H1 (cell line): ENCODE measurements at regions not wholly inside any gene's neighbourhood (a gene's known extent, or its start where the extent isn't known, plus 50 kb on each side); places are given as distances from the start of the nearest gene placed in this dataset.
A peak's percentile ranks its signal among the peaks of the same experiment; 100 is the strongest.

ENCODE experiments used
- CTCF ChIA-PET: fragments of 300-600 bp; sonication (Branson Sonifier 250); formaldehyde crosslinking; loops from one replicate; lab custom pipeline; 2021; ENCODE audit not compliant: partially characterized antibody; lab: Charles Lee
- POLR2A ChIA-PET: fragments of 300-600 bp; sonication (Branson Sonifier 250); formaldehyde crosslinking; loops from one replicate; lab custom pipeline; 2021; ENCODE audit warnings: inconsistent platforms; ENCODE audit not compliant: partially characterized antibody; lab: Charles Lee
- DNase-seq, 2 experiments: peaks; one replicate each; pipeline versions ENCODE4 v3.0.0 to v3.0.0-alpha.2; 2010 to 2022; ENCODE audit warnings: low spot score in 2 of 2, low read depth in 1 of 2, mixed read lengths in 1 of 2
- FAIRE-seq: peaks from 2 replicates; lab custom pipeline; 2011; peaks lifted over from hg19 to GRCh38; lab: Jason Lieb, UNC
- H2AFZ ChIP-seq: 2 replicates; pipeline ENCODE4 v1.8.1; 2012; ENCODE audit warnings: low read length, inconsistent platforms
- H2AK5ac ChIP-seq: 2 replicates; pipeline ENCODE4 v1.6.1; 2013; ENCODE audit warnings: low read depth, low read length
- H2BK120ac ChIP-seq: replicated peaks from 2 replicates; pipeline ENCODE3; 2013; ENCODE audit warnings: low read depth, low read length, inconsistent platforms
- H2BK12ac ChIP-seq: 2 replicates; pipeline ENCODE4 v1.6.1; 2013; ENCODE audit warnings: low read depth, low read length
- H2BK15ac ChIP-seq: 2 replicates; pipeline ENCODE4 v1.6.1; 2013; ENCODE audit warnings: low read length
- H2BK20ac ChIP-seq: 2 replicates; pipeline ENCODE4 v1.6.1; 2013; ENCODE audit warnings: low read length
- H2BK5ac ChIP-seq: 2 replicates; pipeline ENCODE4 v1.6.1; 2013; ENCODE audit warnings: low read depth, low read length
- H3K14ac ChIP-seq: 2 replicates; pipeline ENCODE4 v1.6.1; 2013; ENCODE audit warnings: inconsistent platforms; ENCODE audit not compliant: insufficient read length
- H3K18ac ChIP-seq: 2 replicates; pipeline ENCODE4 v1.6.1; 2013; ENCODE audit warnings: low read length; ENCODE audit errors: extremely low read depth
- H3K23ac ChIP-seq: 2 replicates; pipeline ENCODE4 v1.6.1; 2013; ENCODE audit warnings: inconsistent platforms; ENCODE audit not compliant: insufficient read length
- H3K23me2 ChIP-seq: 2 replicates; pipeline ENCODE4 v1.6.1; 2013; ENCODE audit warnings: low read depth, low read length
- H3K27ac ChIP-seq: 2 replicates; pipeline ENCODE4 v1.6.1; 2011; ENCODE audit warnings: low read depth, low read length, inconsistent platforms
- H3K27me3 ChIP-seq, 4 experiments: replicated peaks in 1 of 4; 1 replicate in 1 of 4; 2 replicates in 3 of 4; pipeline versions ENCODE4 v1.6.1 to v1.8.1; 2011 to 2013; ENCODE audit warnings: low read length in 3 of 4, mild to moderate bottlenecking in 3 of 4, inconsistent platforms in 2 of 4, mixed read lengths in 2 of 4, moderate library complexity in 1 of 4; ENCODE audit not compliant: control insufficient read depth in 3 of 4, insufficient read depth in 3 of 4; ENCODE audit errors: extremely low read depth in 1 of 4
- H3K36me3 ChIP-seq, 4 experiments: 2 replicates each; pipeline versions ENCODE4 v1.6.1 to v1.8.1; 2011 to 2013; ENCODE audit warnings: mild to moderate bottlenecking in 4 of 4, low read length in 3 of 4, moderate library complexity in 2 of 4, control low read depth in 1 of 4, inconsistent platforms in 1 of 4; ENCODE audit not compliant: insufficient read depth in 4 of 4, control insufficient read depth in 2 of 4
- H3K4ac ChIP-seq: replicated peaks from 2 replicates; pipeline ENCODE3; 2013; ENCODE audit warnings: low read length, low read depth, mixed read lengths, inconsistent platforms; ENCODE audit not compliant: insufficient read length
- H3K4me1 ChIP-seq, 4 experiments: replicated peaks in 1 of 4; 1 replicate in 1 of 4; 2 replicates in 3 of 4; pipeline versions ENCODE4 v1.6.1 to v1.8.1; 2011 to 2013; ENCODE audit warnings: low read length in 3 of 4, inconsistent platforms in 2 of 4, mixed read lengths in 1 of 4; ENCODE audit not compliant: insufficient read depth in 4 of 4, control insufficient read depth in 3 of 4
- H3K4me2 ChIP-seq, 2 experiments: 2 replicates each; pipeline versions ENCODE4 v1.6.1 to v1.8.1; 2011 to 2013; ENCODE audit warnings: low read depth in 2 of 2, low read length in 2 of 2, control low read depth in 1 of 2, inconsistent platforms in 1 of 2, mild to moderate bottlenecking in 1 of 2; ENCODE audit not compliant: insufficient read depth in 1 of 2
- H3K4me3 ChIP-seq, 4 experiments: fragments of 200-600, 300-600 bp in 1 of 4; sonication (generic), shearing (Covaris generic), sonication (Bioruptor Twin) in 1 of 4; 2 replicates each; pipeline versions ENCODE4 v1.5.1 to v1.8.1; 2011 to 2016; ENCODE audit warnings: low read length in 4 of 4, low read depth in 3 of 4, control low read depth in 2 of 4, inconsistent platforms in 2 of 4, mild to moderate bottlenecking in 2 of 4, mixed read lengths in 1 of 4, moderate library complexity in 1 of 4; ENCODE audit not compliant: insufficient read depth in 2 of 4; ENCODE audit errors: extremely low read depth in 1 of 4
- H3K56ac ChIP-seq: replicated peaks from 2 replicates; pipeline ENCODE3; 2013; ENCODE audit warnings: low read depth, mild to moderate bottlenecking, mixed read lengths, low read length, inconsistent platforms; ENCODE audit not compliant: insufficient read length
- H3K79me1 ChIP-seq: 2 replicates; pipeline ENCODE4 v1.6.1; 2013; ENCODE audit warnings: low read depth, low read length, control low read depth
- H3K79me2 ChIP-seq, 2 experiments: 2 replicates each; pipeline versions ENCODE4 v1.6.1 to v1.8.1; 2012 to 2013; ENCODE audit warnings: low read length in 2 of 2, mild to moderate bottlenecking in 2 of 2, inconsistent platforms in 1 of 2; ENCODE audit not compliant: insufficient read depth in 2 of 2, control insufficient read depth in 1 of 2
- H3K9ac ChIP-seq, 4 experiments: replicated peaks in 1 of 4; 1 replicate in 1 of 4; 2 replicates in 3 of 4; pipeline versions ENCODE4 v1.6.1 to v1.8.1; 2011 to 2013; ENCODE audit warnings: low read depth in 3 of 4, low read length in 3 of 4, control low read depth in 2 of 4, mild to moderate bottlenecking in 2 of 4, moderate library complexity in 2 of 4, inconsistent platforms in 1 of 4; ENCODE audit errors: extremely low read depth in 1 of 4
- H3K9me3 ChIP-seq, 2 experiments: 2 replicates each; pipeline versions ENCODE4 v1.6.1 to v1.8.1; 2012 to 2013; ENCODE audit warnings: mild to moderate bottlenecking in 2 of 2, moderate library complexity in 2 of 2, control low read depth in 1 of 2, inconsistent platforms in 1 of 2, low read depth in 1 of 2, low read length in 1 of 2, mixed read lengths in 1 of 2; ENCODE audit not compliant: insufficient read depth in 2 of 2
- H4K20me1 ChIP-seq, 2 experiments: replicated peaks in 1 of 2; 2 replicates each; pipeline versions ENCODE3 to v1.8.1; 2011 to 2013; ENCODE audit warnings: inconsistent platforms in 2 of 2, low read length in 2 of 2, mild to moderate bottlenecking in 1 of 2; ENCODE audit not compliant: insufficient read depth in 2 of 2, control insufficient read depth in 1 of 2
- H4K5ac ChIP-seq: 2 replicates; pipeline ENCODE4 v1.6.1; 2013; ENCODE audit warnings: low read length, low read depth, mixed read lengths, inconsistent platforms; ENCODE audit not compliant: insufficient read length
- H4K8ac ChIP-seq: 2 replicates; pipeline ENCODE4 v1.8.0; 2013; ENCODE audit warnings: mild to moderate bottlenecking, moderate library complexity, low read length, inconsistent platforms; ENCODE audit not compliant: insufficient read depth; ENCODE audit errors: extremely low read depth
- H4K91ac ChIP-seq: replicated peaks from 2 replicates; pipeline ENCODE3; 2013; ENCODE audit warnings: low read length, mixed read lengths, inconsistent platforms; ENCODE audit not compliant: insufficient read length
- RFX5 ChIP-seq: IDR thresholded peaks from 2 replicates; pipeline ENCODE4 v1.6.1; 2011; ENCODE audit warnings: low read depth, low read length, improper control_type of control experiment, borderline replicate concordance
- SUZ12 ChIP-seq: fragments of 200-600 bp; sonication (generic); IDR thresholded peaks from 2 replicates; pipeline ENCODE4 v1.6.1; 2012; ENCODE audit warnings: mild to moderate bottlenecking, inconsistent platforms, low read length, moderate library complexity, mixed read lengths
- WGBS, 2 experiments: shearing (Covaris generic) in 1 of 2; methylation state at CpG; one replicate each; pipeline versions ENCODE4 v1.1.6 to v1.1.7; 2013 to 2015; ENCODE audit warnings: low lambda C conversion rate in 2 of 2, mixed read lengths in 2 of 2, inconsistent platforms in 1 of 2, low coverage in 1 of 2, missing lambda C conversion rate in 1 of 2; ENCODE audit not compliant: insufficient replicate concordance in 2 of 2, insufficient coverage in 1 of 2, insufficient read length in 1 of 2; ENCODE audit errors: extremely low coverage in 1 of 2, missing lambda C conversion rate in 1 of 2; 5-methylcytosine and 5-hydroxymethylcytosine counted together

GRCh38 chr1:118504221-118504644, 319.2 kb upstream of the SPAG17 start:
- FAIRE-seq, result peak; percentile 48
- Histone ChIP-seq H2BK15ac (no peak overlapping the region), H3K4ac (no peak overlapping the region), H3K23ac (no peak overlapping the region), H3K14ac (no peak overlapping the region), H3K4me3 (no peak overlapping the region), H4K20me1 (no peaks in the 10 kb centered on the region), H3K36me3 (no peaks in the 10 kb centered on the region), H3K27ac (no peak overlapping the region), H3K79me2 (no peaks in the 10 kb centered on the region), H2BK5ac (no peak overlapping the region), H4K5ac (no peak overlapping the region), H3K4me2 (peak overlapping the region in 1 of 2 experiments; percentile 47; a peak in 2 of 4 replicates), H3K9me3 (no peaks in the 10 kb centered on the region), H3K23me2 (peaks cover 2% of the 10 kb centered on the region; the same call in 1 of the 2 replicates), H2AFZ (peak overlapping the region; percentile 92), H3K27me3 (no peaks in the 10 kb centered on the region), H3K56ac (no peak overlapping the region), H3K9ac (no peak overlapping the region), H3K4me1 (peaks cover 0 to 4% (median 0%) of the 10 kb centered on the region in 4 experiments; a peak in 2 of 7 replicates), H3K79me1 (no peaks in the 10 kb centered on the region), H4K8ac (no peak overlapping the region), H2BK12ac (no peak overlapping the region), H2AK5ac (no peak overlapping the region), H4K91ac (no peak overlapping the region), H2BK120ac (no peak overlapping the region), H3K18ac (no peak overlapping the region), H2BK20ac (no peak overlapping the region)
- ChIA-PET POLR2A (interaction anchor here (0.7 kb wide), 1 partner anchor 23 kb away, joined by 3 read pairs; no protein-coding TSS in a partner anchor), CTCF (interaction anchor here (0.6 to 0.9 kb wide), 3 partner anchors 9 to 1008 kb away, joined by 3 read pairs; no protein-coding TSS in a partner anchor)
- 48% methylated on average over 2 of the region's 2 CpGs; no CpG with 5 or more reads in 1 of the 2 experiments for WGBS, 2 experiments
- DNase-seq, result no peak
- TF ChIP-seq RFX5 (no peak), SUZ12 (no peak)
